Stimulated activated CD4-positive, alpha-beta T cell treated with anti-CD3 and anti-CD28 coated beads, Interleukin-1b, Interleukin-23, amount 100 ng/mL, for 24 hours (primary cell): ENCODE measurements at regions not wholly inside any gene's neighbourhood (a gene's known extent, or its start where the extent isn't known, plus 50 kb on each side); places are given as distances from the start of the nearest gene placed in this dataset.

Experiments
- DNase-seq, 4 experiments: peaks; one replicate each; pipeline ENCODE4 v3.0.0-alpha.2; 2020; ENCODE audit warnings: low read depth in 4 of 4, low spot score in 1 of 4

- DNase-seq: no peak
These were observed 95.9 kb downstream of the DISP1 start for GRCh38 chr1:222910699-222911098.

- DNase-seq: no peak
These were observed 97.0 kb downstream of the DISP1 start for GRCh38 chr1:222911866-222912265.

GRCh38 chr1:222912730-222913129 lies 97.9 kb downstream of the DISP1 start:
- DNase-seq: no peak

GRCh38 chr1:222914861-222915632 lies 100.2 kb downstream of the DISP1 start:
- no peak for DNase-seq

- no peak for DNase-seq
These were observed 101.3 kb downstream of the DISP1 start for GRCh38 chr1:222916100-222916499.

GRCh38 chr1:222918801-222919477 lies 104.1 kb downstream of the DISP1 start:
- DNase-seq: no peak

GRCh38 chr1:222919478-222919865 lies 104.6 kb downstream of the DISP1 start:
- DNase-seq: no peak

- DNase-seq: no peak
These were observed 105.3 kb downstream of the DISP1 start for GRCh38 chr1:222920169-222920568.

- DNase-seq: no peak
These were observed 107.1 kb downstream of the DISP1 start for GRCh38 chr1:222921945-222922344.

- DNase-seq: no peak
These were observed 108.7 kb downstream of the DISP1 start for GRCh38 chr1:222923506-222923905.

- no peak for DNase-seq
These were observed 109.4 kb downstream of the DISP1 start for GRCh38 chr1:222924136-222924706.

GRCh38 chr1:222926566-222926965 lies 111.7 kb downstream of the DISP1 start:
- DNase-seq: no peak

- DNase-seq: no peak
These were observed 112.2 kb downstream of the DISP1 start for GRCh38 chr1:222927031-222927430.

- no peak for DNase-seq
These were observed 113.4 kb downstream of the DISP1 start for GRCh38 chr1:222928212-222928611.

GRCh38 chr1:222930070-222930469 lies 115.2 kb downstream of the DISP1 start:
- no peak for DNase-seq

- no peak for DNase-seq
These were observed 116.2 kb downstream of the DISP1 start for GRCh38 chr1:222931023-222931422.

- no peak for DNase-seq
These were observed 118.4 kb downstream of the DISP1 start for GRCh38 chr1:222933273-222933672.

GRCh38 chr1:222935239-222935900 lies 120.5 kb downstream of the DISP1 start:
- DNase-seq: no peak

GRCh38 chr1:222936042-222936441 lies 121.2 kb downstream of the DISP1 start:
- no peak for DNase-seq

- no peak for DNase-seq
These were observed 124.1 kb downstream of the DISP1 start for GRCh38 chr1:222938986-222939385.

GRCh38 chr1:222940095-222940494 lies 125.3 kb downstream of the DISP1 start:
- DNase-seq: no peak

GRCh38 chr1:222940906-222941305 lies 126.1 kb downstream of the DISP1 start:
- no peak for DNase-seq
